ENCODE measurements at regions not wholly inside any gene's neighbourhood (a gene's known extent, or its start where the extent isn't known, plus 50 kb on each side); places are given as distances from the start of the nearest gene placed in this dataset.

- Histone ChIP-seq H3K9me3 (ENCODE audit: control insufficient read depth in 2 of 2, low read length in 2 of 2) (no peaks in the 10 kb centered on the region), H3K4me1 (ENCODE audit: control insufficient read depth, insufficient read depth, low read length, poor library complexity, severe bottlenecking) (no peaks in the 10 kb centered on the region)
- ATAC-seq (ENCODE audit: low read depth in 2 of 2), result no peak
Measured at GRCh38 chr15:91624353-91624968, 229.0 kb upstream of the SLCO3A1 start.

GRCh38 chr15:91625506-91625905 lies 228.0 kb upstream of the SLCO3A1 start:
- Histone ChIP-seq H3K4me3 (ENCODE audit: low read depth, low read length) (no peak overlapping the region), H3K36me3 (ENCODE audit: control insufficient read depth, insufficient read depth, low read length) (no peaks in the 10 kb centered on the region), H3K27ac (ENCODE audit: insufficient read depth, low read length, poor library complexity, severe bottlenecking) (no peak overlapping the region), H3K4me1 (ENCODE audit: control insufficient read depth, insufficient read depth, low read length, poor library complexity, severe bottlenecking) (no peaks in the 10 kb centered on the region), H3K27me3 (ENCODE audit: control insufficient read depth, insufficient read depth, low read length) (no peaks in the 10 kb centered on the region), H3K9me3 (ENCODE audit: control insufficient read depth in 2 of 2, low read length in 2 of 2) (no peaks in the 10 kb centered on the region)
- Mint-ChIP-seq H3K27ac (no peak overlapping the region), H3K4me3 (no peak overlapping the region), H3K36me3 (no peaks in the 10 kb centered on the region), H3K27me3 (peaks cover 1% of the 10 kb centered on the region), H3K9me3 (peaks cover 0 to 2% (median 0%) of the 10 kb centered on the region in 7 donors), H3K4me1 (no peaks in the 10 kb centered on the region)
- DNase-seq, result no peak
- ATAC-seq (ENCODE audit: low read depth in 2 of 2), result no peak

More at GRCh38 chr15:91624353-91624968, 229.0 kb upstream of the SLCO3A1 start:
- no peak overlapping the region for H3K27ac Mint-ChIP-seq
- H3K27me3 ChIP-seq (ENCODE audit: control insufficient read depth, insufficient read depth, low read length), result no peaks in the 10 kb centered on the region
- H3K4me3 ChIP-seq (ENCODE audit: low read depth, low read length), result no peak overlapping the region
- H3K27me3 Mint-ChIP-seq, result peaks cover 5% of the 10 kb centered on the region
- no peak overlapping the region for H3K4me3 Mint-ChIP-seq
- DNase-seq, result no peak
- H3K36me3 Mint-ChIP-seq, result no peaks in the 10 kb centered on the region
- no peaks in the 10 kb centered on the region for H3K4me1 Mint-ChIP-seq
- no peaks in the 10 kb centered on the region for H3K36me3 ChIP-seq (ENCODE audit: control insufficient read depth, insufficient read depth, low read length)
- no peak overlapping the region for H3K27ac ChIP-seq (ENCODE audit: insufficient read depth, low read length, poor library complexity, severe bottlenecking)
- H3K9me3 Mint-ChIP-seq, result peaks cover 0 to 3% (median 0%) of the 10 kb centered on the region in 7 donors

- no peaks in the 10 kb centered on the region for H3K9me3 ChIP-seq (ENCODE audit: control insufficient read depth in 2 of 2, low read length in 2 of 2)
Measured at GRCh38 chr15:91627473-91628278, 225.8 kb upstream of the SLCO3A1 start.

GRCh38 chr15:91630090-91630489 lies 223.4 kb upstream of the SLCO3A1 start:
- H3K4me3 Mint-ChIP-seq, result no peak overlapping the region
- H3K36me3 Mint-ChIP-seq, result no peaks in the 10 kb centered on the region
- no peaks in the 10 kb centered on the region for H3K9me3 Mint-ChIP-seq
- H3K36me3 ChIP-seq (ENCODE audit: control insufficient read depth, insufficient read depth, low read length), result no peaks in the 10 kb centered on the region
- DNase-seq, result no peak
- no peak overlapping the region for H3K27ac ChIP-seq (ENCODE audit: insufficient read depth, low read length, poor library complexity, severe bottlenecking)
- no peak for ATAC-seq (ENCODE audit: low read depth in 2 of 2)
- H3K4me1 Mint-ChIP-seq, result no peaks in the 10 kb centered on the region
- no peak overlapping the region for H3K4me3 ChIP-seq (ENCODE audit: low read depth, low read length)
- H3K27ac Mint-ChIP-seq, result no peak overlapping the region
- H3K4me1 ChIP-seq (ENCODE audit: control insufficient read depth, insufficient read depth, low read length, poor library complexity, severe bottlenecking), result no peaks in the 10 kb centered on the region
- H3K27me3 Mint-ChIP-seq, result no peaks in the 10 kb centered on the region
- H3K9me3 ChIP-seq (ENCODE audit: control insufficient read depth in 2 of 2, low read length in 2 of 2), result no peaks in the 10 kb centered on the region
- no peaks in the 10 kb centered on the region for H3K27me3 ChIP-seq (ENCODE audit: control insufficient read depth, insufficient read depth, low read length)

More at GRCh38 chr15:91627473-91628278, 225.8 kb upstream of the SLCO3A1 start:
- no peak overlapping the region for H3K4me3 ChIP-seq (ENCODE audit: low read depth, low read length)
- no peak overlapping the region for H3K27ac ChIP-seq (ENCODE audit: insufficient read depth, low read length, poor library complexity, severe bottlenecking)
- H3K4me1 ChIP-seq (ENCODE audit: control insufficient read depth, insufficient read depth, low read length, poor library complexity, severe bottlenecking), result no peaks in the 10 kb centered on the region
- no peaks in the 10 kb centered on the region for H3K27me3 ChIP-seq (ENCODE audit: control insufficient read depth, insufficient read depth, low read length)
- H3K4me1 Mint-ChIP-seq, result no peaks in the 10 kb centered on the region
- no peaks in the 10 kb centered on the region for H3K27me3 Mint-ChIP-seq
- H3K36me3 ChIP-seq (ENCODE audit: control insufficient read depth, insufficient read depth, low read length), result no peaks in the 10 kb centered on the region
- ATAC-seq (ENCODE audit: low read depth in 2 of 2), result no peak
- no peak overlapping the region for H3K27ac Mint-ChIP-seq
- H3K36me3 Mint-ChIP-seq, result no peaks in the 10 kb centered on the region
- peaks cover 0 to 2% (median 0%) of the 10 kb centered on the region in 7 donors for H3K9me3 Mint-ChIP-seq
- no peak overlapping the region for H3K4me3 Mint-ChIP-seq
- no peak for DNase-seq

GRCh38 chr15:91632176-91632575 lies 221.3 kb upstream of the SLCO3A1 start:
- no peaks in the 10 kb centered on the region for H3K9me3 ChIP-seq (ENCODE audit: control insufficient read depth in 2 of 2, low read length in 2 of 2)
- no peaks in the 10 kb centered on the region for H3K4me1 Mint-ChIP-seq
- ATAC-seq (ENCODE audit: low read depth in 2 of 2) (no peak), DNase-seq (no peak)
- no peak overlapping the region for H3K27ac Mint-ChIP-seq
- no peaks in the 10 kb centered on the region for H3K27me3 ChIP-seq (ENCODE audit: control insufficient read depth, insufficient read depth, low read length)
- H3K4me1 ChIP-seq (ENCODE audit: control insufficient read depth, insufficient read depth, low read length, poor library complexity, severe bottlenecking), result no peaks in the 10 kb centered on the region
- no peak overlapping the region for H3K27ac ChIP-seq (ENCODE audit: insufficient read depth, low read length, poor library complexity, severe bottlenecking)
- H3K9me3 Mint-ChIP-seq, result peaks cover 0 to 3% (median 0%) of the 10 kb centered on the region in 7 donors
- H3K4me3 ChIP-seq (ENCODE audit: low read depth, low read length), result no peak overlapping the region
- H3K27me3 Mint-ChIP-seq, result no peaks in the 10 kb centered on the region
- no peak overlapping the region for H3K4me3 Mint-ChIP-seq
- no peaks in the 10 kb centered on the region for H3K36me3 ChIP-seq (ENCODE audit: control insufficient read depth, insufficient read depth, low read length)
- H3K36me3 Mint-ChIP-seq, result no peaks in the 10 kb centered on the region

- DNase-seq (no peak), ATAC-seq (ENCODE audit: low read depth in 2 of 2) (no peak)
- no peaks in the 10 kb centered on the region for H3K4me1 Mint-ChIP-seq
- no peaks in the 10 kb centered on the region for H3K4me1 ChIP-seq (ENCODE audit: control insufficient read depth, insufficient read depth, low read length, poor library complexity, severe bottlenecking)
- no peaks in the 10 kb centered on the region for H3K27me3 ChIP-seq (ENCODE audit: control insufficient read depth, insufficient read depth, low read length)
- H3K27ac Mint-ChIP-seq, result no peak overlapping the region
- no peak overlapping the region for H3K4me3 ChIP-seq (ENCODE audit: low read depth, low read length)
- peaks cover 0 to 3% (median 2%) of the 10 kb centered on the region in 7 donors for H3K9me3 Mint-ChIP-seq
- no peak overlapping the region for H3K4me3 Mint-ChIP-seq
- H3K36me3 ChIP-seq (ENCODE audit: control insufficient read depth, insufficient read depth, low read length), result no peaks in the 10 kb centered on the region
- H3K27ac ChIP-seq (ENCODE audit: insufficient read depth, low read length, poor library complexity, severe bottlenecking), result no peak overlapping the region
- no peaks in the 10 kb centered on the region for H3K9me3 ChIP-seq (ENCODE audit: control insufficient read depth in 2 of 2, low read length in 2 of 2)
- no peaks in the 10 kb centered on the region for H3K36me3 Mint-ChIP-seq
- no peaks in the 10 kb centered on the region for H3K27me3 Mint-ChIP-seq
Measured at GRCh38 chr15:91632981-91633380, 220.5 kb upstream of the SLCO3A1 start.

GRCh38 chr15:91634179-91634578 lies 219.3 kb upstream of the SLCO3A1 start:
- Histone ChIP-seq H3K27ac (ENCODE audit: insufficient read depth, low read length, poor library complexity, severe bottlenecking) (no peak overlapping the region), H3K4me1 (ENCODE audit: control insufficient read depth, insufficient read depth, low read length, poor library complexity, severe bottlenecking) (no peaks in the 10 kb centered on the region), H3K36me3 (ENCODE audit: control insufficient read depth, insufficient read depth, low read length) (no peaks in the 10 kb centered on the region), H3K27me3 (ENCODE audit: control insufficient read depth, insufficient read depth, low read length) (no peaks in the 10 kb centered on the region), H3K9me3 (ENCODE audit: control insufficient read depth in 2 of 2, low read length in 2 of 2) (no peaks in the 10 kb centered on the region), H3K4me3 (ENCODE audit: low read depth, low read length) (no peak overlapping the region)
- Mint-ChIP-seq H3K9me3 (peaks cover 0 to 3% (median 2%) of the 10 kb centered on the region in 7 donors), H3K36me3 (no peaks in the 10 kb centered on the region), H3K4me1 (no peaks in the 10 kb centered on the region), H3K27me3 (no peaks in the 10 kb centered on the region), H3K27ac (no peak overlapping the region), H3K4me3 (no peak overlapping the region)
- ATAC-seq (ENCODE audit: low read depth in 2 of 2), result no peak
- no peak for DNase-seq

GRCh38 chr15:91635080-91635479 lies 218.4 kb upstream of the SLCO3A1 start:
- no peaks in the 10 kb centered on the region for H3K36me3 ChIP-seq (ENCODE audit: control insufficient read depth, insufficient read depth, low read length)
- Mint-ChIP-seq H3K9me3 (peaks cover 0 to 5% (median 3%) of the 10 kb centered on the region in 7 donors), H3K4me1 (no peaks in the 10 kb centered on the region), H3K27ac (no peak overlapping the region), H3K36me3 (no peaks in the 10 kb centered on the region), H3K4me3 (no peak overlapping the region), H3K27me3 (no peaks in the 10 kb centered on the region)
- H3K27me3 ChIP-seq (ENCODE audit: control insufficient read depth, insufficient read depth, low read length), result no peaks in the 10 kb centered on the region
- no peak overlapping the region for H3K4me3 ChIP-seq (ENCODE audit: low read depth, low read length)
- DNase-seq, result no peak
- H3K9me3 ChIP-seq (ENCODE audit: control insufficient read depth in 2 of 2, low read length in 2 of 2), result peaks cover 0 to 3% of the 10 kb centered on the region in 2 experiments
- no peaks in the 10 kb centered on the region for H3K4me1 ChIP-seq (ENCODE audit: control insufficient read depth, insufficient read depth, low read length, poor library complexity, severe bottlenecking)
- no peak overlapping the region for H3K27ac ChIP-seq (ENCODE audit: insufficient read depth, low read length, poor library complexity, severe bottlenecking)
- no peak for ATAC-seq (ENCODE audit: low read depth in 2 of 2)

Data from CD4-positive, CD25-positive, alpha-beta regulatory T cell (primary cell).